ENCODE measurements at regions not wholly inside any gene's neighbourhood (a gene's known extent, or its start where the extent isn't known, plus 50 kb on each side); places are given as distances from the start of the nearest gene placed in this dataset.

- Histone ChIP-seq H2AFZ (ENCODE audit: low read length) (no peak overlapping the region), H3K27me3 (ENCODE audit: insufficient read depth, low read length) (no peaks in the 10 kb centered on the region), H3K79me2 (ENCODE audit: insufficient read depth, low read length) (no peaks in the 10 kb centered on the region), H4K20me1 (ENCODE audit: insufficient read depth, low read length) (no peaks in the 10 kb centered on the region), H3K4me1 (ENCODE audit: insufficient read depth, low read length) (peaks cover 2% of the 10 kb centered on the region), H3K36me3 (ENCODE audit: insufficient read depth, low read length) (no peaks in the 10 kb centered on the region), H3K27ac (ENCODE audit: low read depth, low read length) (no peak overlapping the region), H3K4me2 (ENCODE audit: insufficient read depth, low read length) (no peak overlapping the region), H3K4me3 (ENCODE audit: insufficient read depth, low read length) (no peak overlapping the region), H3K9me3 (ENCODE audit: low read depth, low read length) (no peaks in the 10 kb centered on the region)
- no peak for DNase-seq (ENCODE audit: insufficient read length, low spot score, missing footprints)
- no peak for TF ChIP-seq CTCF (IDR thresholded peaks at IDR 0.05; ENCODE audit: extremely low read depth, low read depth, low read length)
These were observed 63.3 kb upstream of the PTGFR start for GRCh38 chr1:78427506-78427905.

- Histone ChIP-seq H4K20me1 (ENCODE audit: insufficient read depth, low read length) (no peaks in the 10 kb centered on the region), H3K79me2 (ENCODE audit: insufficient read depth, low read length) (no peaks in the 10 kb centered on the region), H2AFZ (ENCODE audit: low read length) (no peak overlapping the region), H3K27ac (ENCODE audit: low read depth, low read length) (no peak overlapping the region), H3K4me1 (ENCODE audit: insufficient read depth, low read length) (no peaks in the 10 kb centered on the region), H3K4me3 (ENCODE audit: insufficient read depth, low read length) (no peak overlapping the region), H3K36me3 (ENCODE audit: insufficient read depth, low read length) (no peaks in the 10 kb centered on the region), H3K4me2 (ENCODE audit: insufficient read depth, low read length) (no peak overlapping the region), H3K27me3 (ENCODE audit: insufficient read depth, low read length) (no peaks in the 10 kb centered on the region), H3K9me3 (ENCODE audit: low read depth, low read length) (no peaks in the 10 kb centered on the region)
- DNase-seq (ENCODE audit: insufficient read length, low spot score, missing footprints): no peak
- no peak for TF ChIP-seq CTCF (IDR thresholded peaks at IDR 0.05; ENCODE audit: extremely low read depth, low read depth, low read length)
These were observed 58.8 kb upstream of the PTGFR start for GRCh38 chr1:78432016-78432415.

GRCh38 chr1:78434351-78434750, 56.4 kb upstream of the PTGFR start:
- H4K20me1 ChIP-seq (ENCODE audit: insufficient read depth, low read length): no peaks in the 10 kb centered on the region
- H3K9me3 ChIP-seq (ENCODE audit: low read depth, low read length): no peaks in the 10 kb centered on the region
- H3K36me3 ChIP-seq (ENCODE audit: insufficient read depth, low read length): no peaks in the 10 kb centered on the region
- H3K4me2 ChIP-seq (ENCODE audit: insufficient read depth, low read length): no peak overlapping the region
- H2AFZ ChIP-seq (ENCODE audit: low read length): no peak overlapping the region
- TF ChIP-seq CTCF (IDR thresholded peaks at IDR 0.05; ENCODE audit: extremely low read depth, low read depth, low read length): no peak
- no peaks in the 10 kb centered on the region for H3K4me1 ChIP-seq (ENCODE audit: insufficient read depth, low read length)
- no peak overlapping the region for H3K4me3 ChIP-seq (ENCODE audit: insufficient read depth, low read length)
- no peak overlapping the region for H3K27ac ChIP-seq (ENCODE audit: low read depth, low read length)
- no peaks in the 10 kb centered on the region for H3K79me2 ChIP-seq (ENCODE audit: insufficient read depth, low read length)
- no peaks in the 10 kb centered on the region for H3K27me3 ChIP-seq (ENCODE audit: insufficient read depth, low read length)
- DNase-seq (ENCODE audit: insufficient read length, low spot score, missing footprints): no peak

GRCh38 chr1:78436961-78437360, 53.8 kb upstream of the PTGFR start:
- Histone ChIP-seq H3K4me3 (ENCODE audit: insufficient read depth, low read length) (no peak overlapping the region), H2AFZ (ENCODE audit: low read length) (no peak overlapping the region), H3K36me3 (ENCODE audit: insufficient read depth, low read length) (no peaks in the 10 kb centered on the region), H3K9me3 (ENCODE audit: low read depth, low read length) (no peaks in the 10 kb centered on the region), H3K27me3 (ENCODE audit: insufficient read depth, low read length) (no peaks in the 10 kb centered on the region), H3K79me2 (ENCODE audit: insufficient read depth, low read length) (no peaks in the 10 kb centered on the region), H3K27ac (ENCODE audit: low read depth, low read length) (no peak overlapping the region), H3K4me1 (ENCODE audit: insufficient read depth, low read length) (peaks cover 7% of the 10 kb centered on the region), H4K20me1 (ENCODE audit: insufficient read depth, low read length) (no peaks in the 10 kb centered on the region), H3K4me2 (ENCODE audit: insufficient read depth, low read length) (no peak overlapping the region)
- no peak for DNase-seq (ENCODE audit: insufficient read length, low spot score, missing footprints)
- TF ChIP-seq CTCF (IDR thresholded peaks at IDR 0.05; ENCODE audit: extremely low read depth, low read depth, low read length): no peak

Measured in osteoblast (primary cell).